SKM-1 (cell line): ENCODE measurements at regions not wholly inside any gene's neighbourhood (a gene's known extent, or its start where the extent isn't known, plus 50 kb on each side); places are given as distances from the start of the nearest gene placed in this dataset.
"Not testable (repeated sequence)": the region's sequence is repeated elsewhere in the genome, so short reads cannot be mapped to it uniquely, and the experiment has no call there.

ENCODE experiments used
- DNase-seq: peaks from one replicate; lab custom pipeline; 2025; ENCODE audit not compliant: unreplicated experiment; lab: John Stamatoyannopoulos, UW

DNA sequence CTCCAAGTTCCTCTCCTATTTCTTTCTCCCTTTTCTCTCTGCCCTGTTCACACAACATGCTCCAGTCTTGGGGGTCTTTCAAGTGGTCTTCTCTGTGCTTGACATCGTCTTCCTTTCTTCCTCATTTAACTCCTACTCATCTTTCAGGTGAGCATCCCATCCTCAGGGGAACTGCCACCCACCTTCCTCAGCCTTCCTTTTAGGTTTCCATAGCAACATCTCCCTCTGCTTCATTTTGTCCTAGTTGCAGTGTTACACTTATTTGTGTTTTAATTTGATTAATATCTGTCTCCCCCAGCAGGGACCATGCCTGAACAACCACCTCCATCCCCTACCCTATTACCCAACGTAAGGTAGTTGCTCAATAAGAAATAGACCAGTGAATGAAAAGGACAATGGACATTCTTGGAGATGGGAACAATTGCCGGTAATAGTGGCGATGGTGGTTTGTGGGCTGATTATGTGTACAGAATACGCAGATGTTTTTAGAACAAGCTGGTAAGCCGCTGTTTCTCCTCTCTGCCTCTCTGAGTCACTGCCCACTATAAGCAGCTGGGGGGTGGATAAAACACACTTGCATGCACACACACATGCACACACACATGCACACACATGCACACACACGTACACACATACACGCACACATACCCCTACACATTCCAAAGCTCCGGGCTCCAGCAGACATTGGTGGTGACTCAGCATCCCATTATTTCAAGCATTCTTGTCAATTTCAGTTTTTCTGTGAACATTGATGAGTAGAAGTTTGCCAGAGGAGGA is 251.6 kb downstream of the GATA3 start:
- DNase-seq: no peak

- DNase-seq: no peak
Observed at GRCh38 chr10:8306685-8307364, 252.3 kb downstream of the GATA3 start.

DNA sequence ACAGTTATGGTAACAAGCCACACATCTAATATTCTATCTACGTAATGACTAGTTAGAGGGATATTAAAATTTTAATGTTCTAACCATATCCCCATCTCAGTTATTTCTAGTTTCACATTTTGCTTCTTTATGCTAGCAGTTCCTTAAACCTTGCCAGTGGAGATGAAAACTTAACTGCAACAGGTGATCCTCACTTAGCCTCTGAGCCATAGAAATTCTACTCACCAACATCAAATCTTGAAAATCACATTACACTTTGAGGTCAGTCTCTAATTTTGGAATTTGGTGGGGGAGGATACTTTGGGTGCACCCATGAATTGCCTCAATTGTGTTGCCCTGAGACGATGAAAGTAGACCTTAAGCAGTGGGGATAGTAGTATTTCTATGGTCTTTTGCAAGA is 256.4 kb downstream of the GATA3 start:
- no peak for DNase-seq

GRCh38 chr10:8311526-8312070 is 257.1 kb downstream of the GATA3 start:
- DNase-seq: no peak

GRCh38 chr10:8312079-8312478 is 257.6 kb downstream of the GATA3 start:
- DNase-seq: no peak

DNA sequence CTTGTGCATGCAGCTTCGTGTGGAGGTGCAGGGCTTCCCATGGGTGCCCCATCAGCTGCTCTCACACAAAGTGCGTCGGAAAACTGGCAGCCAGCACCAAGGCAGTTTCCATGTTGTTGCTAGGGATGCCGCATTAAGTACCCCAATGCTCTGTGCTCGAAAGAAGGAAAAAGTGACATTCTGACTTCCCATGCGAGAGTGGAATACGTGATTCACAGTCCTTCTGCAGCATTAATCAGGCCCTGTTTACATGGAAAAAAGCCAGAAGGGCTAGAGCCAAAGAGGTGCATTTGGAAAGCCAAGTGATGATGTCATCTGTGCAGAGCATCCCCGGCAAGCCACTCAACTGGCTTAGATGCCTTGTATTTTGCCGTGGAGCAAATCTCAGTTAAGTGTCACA is 258.3 kb downstream of the GATA3 start:
- no peak for DNase-seq

DNA sequence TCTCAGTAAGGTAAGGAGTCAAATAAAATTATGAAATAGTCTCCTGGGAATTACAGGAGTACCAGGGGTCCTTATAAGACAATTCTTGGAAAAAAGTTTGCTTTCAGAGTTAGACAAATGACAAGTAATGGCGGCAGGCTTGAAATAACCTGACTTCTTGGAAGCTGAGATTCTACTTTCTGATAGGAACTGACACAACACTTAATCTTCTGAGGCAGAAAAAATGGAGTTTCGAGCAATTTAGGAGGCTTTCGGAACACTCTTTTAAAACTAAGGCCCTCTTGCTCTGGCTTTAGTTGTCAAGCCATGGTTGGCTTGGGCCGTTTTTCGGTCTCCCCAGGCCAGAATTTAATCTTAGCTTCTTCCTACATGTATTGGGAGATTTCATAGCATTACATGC is 260.0 kb downstream of the GATA3 start:
- no peak for DNase-seq

DNA sequence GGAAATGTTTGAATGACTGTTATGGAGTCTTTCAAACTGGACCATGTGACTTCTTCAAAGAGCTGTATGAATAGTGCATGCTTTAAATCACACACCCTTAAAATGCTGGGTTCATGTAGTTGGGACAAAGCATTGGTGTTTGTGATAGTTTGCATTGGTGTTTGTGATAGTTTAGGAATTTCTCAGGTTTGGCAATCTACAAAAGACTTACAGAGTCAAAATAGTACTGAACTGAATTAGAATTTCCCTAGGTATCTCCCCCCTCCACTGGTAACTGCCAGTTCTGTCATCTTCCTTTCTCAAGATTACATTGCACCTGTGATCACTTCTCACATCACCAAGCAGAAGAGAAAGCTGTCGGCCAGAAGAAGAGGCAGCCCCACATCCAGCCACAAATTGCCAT is 261.1 kb downstream of the GATA3 start:
- no peak for DNase-seq

- DNase-seq: no peak
Observed at GRCh38 chr10:8316284-8316683, 261.8 kb downstream of the GATA3 start.

DNA sequence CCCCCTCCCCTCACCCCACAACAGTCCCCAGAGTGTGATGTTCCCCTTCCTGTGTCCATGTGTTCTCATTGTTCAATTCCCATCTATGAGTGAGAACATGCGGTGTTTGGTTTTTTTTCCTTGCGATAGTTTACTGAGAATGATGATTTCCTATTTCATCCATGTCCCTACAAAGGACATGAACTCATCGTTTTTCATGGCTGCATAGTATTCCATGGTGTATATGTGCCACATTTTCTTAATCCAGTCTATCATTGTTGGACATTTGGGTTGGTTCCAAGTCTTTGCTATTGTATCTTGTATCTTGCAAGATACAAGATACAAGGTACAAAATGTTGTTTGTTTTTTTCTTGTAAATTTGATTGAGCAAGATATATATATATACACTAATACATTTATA is 263.9 kb downstream of the GATA3 start:
- not testable (repeated sequence) for DNase-seq

GRCh38 chr10:8318956-8319355 is 264.5 kb downstream of the GATA3 start:
- no peak for DNase-seq

- no peak for DNase-seq
Observed at GRCh38 chr10:8319704-8320103, 265.2 kb downstream of the GATA3 start.

- DNase-seq: no peak
Observed at GRCh38 chr10:8321990-8322389, 267.5 kb downstream of the GATA3 start.

GRCh38 chr10:8323428-8324054 is 269.1 kb downstream of the GATA3 start:
- DNase-seq: no peak

DNA sequence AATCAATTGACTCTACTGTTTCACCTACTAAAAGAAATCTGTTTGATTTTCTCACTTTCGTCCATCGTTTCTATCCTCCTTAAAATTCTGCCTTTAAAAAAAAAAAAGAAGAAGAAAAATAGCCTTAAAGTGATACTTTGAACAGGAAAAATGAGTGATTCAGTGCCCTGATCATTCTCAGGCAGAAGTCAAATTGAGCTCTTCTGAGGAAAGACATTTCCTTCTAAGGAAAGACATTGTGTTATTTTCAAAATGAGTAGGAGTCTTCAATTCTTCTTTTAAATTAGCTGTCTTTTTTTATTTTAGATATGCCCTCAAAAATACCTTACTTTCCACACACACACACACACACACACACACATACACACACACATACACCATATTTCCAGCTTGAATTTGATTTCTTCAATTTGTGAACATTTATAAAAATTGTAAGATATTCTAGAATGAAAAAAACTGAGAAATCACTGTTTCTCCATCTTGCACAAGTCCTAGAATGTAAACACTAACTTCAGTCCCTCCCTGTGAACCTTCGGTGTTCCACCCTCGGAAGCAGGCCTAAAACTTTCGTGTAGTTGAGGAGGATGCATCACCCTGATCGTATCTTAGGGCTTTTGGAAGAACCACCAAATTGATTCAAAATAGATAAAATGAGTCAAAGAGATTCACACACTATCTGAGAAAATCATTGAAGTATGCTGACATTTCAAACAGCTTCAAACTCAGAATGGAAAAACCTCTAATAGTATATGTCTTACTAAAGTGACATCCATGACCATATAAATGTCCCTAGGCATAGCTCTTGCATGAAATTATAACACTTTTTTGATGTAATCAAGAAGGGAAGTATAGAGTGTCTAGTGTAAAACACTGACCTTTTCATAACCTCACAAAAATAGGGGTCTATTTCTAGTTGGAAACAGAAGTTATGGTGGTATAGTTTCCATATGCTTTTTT is 270.8 kb downstream of the GATA3 start:
- DNase-seq: no peak

DNA sequence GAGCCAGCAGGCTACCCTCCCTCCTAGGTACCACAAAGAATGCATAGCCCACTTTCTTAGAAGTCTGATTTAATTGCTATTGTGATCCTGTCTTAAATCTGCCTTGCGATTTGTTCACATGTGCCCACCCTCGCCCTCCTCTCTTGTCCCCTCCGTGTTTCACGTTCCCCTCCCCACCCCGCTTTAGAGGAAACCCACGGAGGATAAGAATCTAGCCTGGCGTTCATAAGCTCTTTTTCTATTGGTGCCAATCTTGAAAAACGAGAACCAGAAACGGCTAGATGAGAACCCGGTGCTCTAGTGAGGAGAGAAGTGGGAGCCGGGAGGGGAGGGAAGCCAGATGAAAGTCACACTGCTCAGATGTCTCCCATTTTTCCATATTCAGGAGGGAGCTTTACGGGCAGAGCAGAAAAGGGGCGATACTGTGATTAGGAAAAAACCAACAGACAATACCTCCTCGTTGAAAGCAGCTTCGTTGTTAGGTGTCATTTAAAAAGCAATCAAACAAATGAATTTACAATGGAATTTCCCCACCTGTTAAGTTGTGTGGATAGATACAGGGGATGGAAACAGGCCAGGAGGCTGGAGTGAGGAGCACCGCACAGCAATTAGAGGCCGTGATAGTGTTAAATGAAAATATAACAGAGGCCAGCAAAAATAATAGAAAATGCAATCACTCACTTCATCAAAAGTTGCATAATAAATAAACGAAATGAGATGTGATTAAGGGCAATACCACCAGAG is 272.1 kb downstream of the GATA3 start:
- DNase-seq: no peak

DNA sequence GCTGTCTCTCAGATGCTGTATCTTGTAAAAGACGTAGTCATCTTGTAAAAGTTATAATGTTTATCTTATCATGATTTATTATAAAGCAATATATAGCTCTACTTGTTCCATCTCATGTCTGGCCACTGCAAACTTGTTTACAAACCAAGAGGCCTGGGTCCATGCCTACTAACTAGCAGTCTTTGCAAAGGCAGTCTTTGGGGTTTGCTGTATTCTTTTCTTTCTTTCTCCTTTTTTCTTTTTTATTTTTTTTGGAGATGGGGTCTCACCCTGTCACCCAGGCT is 272.6 kb downstream of the GATA3 start:
- DNase-seq: no peak

GRCh38 chr10:8331387-8331786 is 276.9 kb downstream of the GATA3 start:
- no peak for DNase-seq

- DNase-seq: no peak
Observed at GRCh38 chr10:8331896-8332729, 277.6 kb downstream of the GATA3 start.

GRCh38 chr10:8332730-8333111 is 278.2 kb downstream of the GATA3 start:
- no peak for DNase-seq
